BLaER1 treated with 17β-estradiol and CSF1 and Interleukin-3, amounts not matched to agents 10 nM and 100 nM (cell line): ENCODE measurements at regions not wholly inside any gene's neighbourhood (a gene's known extent, or its start where the extent isn't known, plus 50 kb on each side); places are given as distances from the start of the nearest gene placed in this dataset.
A peak's percentile ranks its signal among the peaks of the same experiment; 100 is the strongest.

Experiments
- H3K27ac ChIP-seq, 11 experiments: shearing (Covaris generic); formaldehyde crosslinking; 2 replicates each; pipeline ENCODE4 v1.8.1; 2022
- H3K27me3 ChIP-seq, 11 experiments: shearing (Covaris generic); formaldehyde crosslinking; 2 replicates each; pipeline ENCODE4 v1.8.1; 2022
- H3K36me3 ChIP-seq, 11 experiments: shearing (Covaris generic); formaldehyde crosslinking; 2 replicates each; pipeline ENCODE4 v1.8.1; 2022
- H3K4me1 ChIP-seq, 10 experiments: shearing (Covaris generic); formaldehyde crosslinking; 2 replicates each; pipeline ENCODE4 v1.8.1; 2022
- H3K4me2 ChIP-seq, 11 experiments: shearing (Covaris generic); formaldehyde crosslinking; 2 replicates each; pipeline ENCODE4 v1.8.1; 2022
- H3K4me3 ChIP-seq, 10 experiments: shearing (Covaris generic); formaldehyde crosslinking; 2 replicates each; pipeline ENCODE4 v1.8.1; 2022
- H3K9ac ChIP-seq, 11 experiments: shearing (Covaris generic); formaldehyde crosslinking; 2 replicates each; pipeline ENCODE4 v1.8.1; 2022
- H3K9me3 ChIP-seq, 11 experiments: shearing (Covaris generic); formaldehyde crosslinking; replicated peaks in 1 of 11; 2 replicates each; pipeline ENCODE4 v1.8.1; 2022
- H4K20me1 ChIP-seq, 11 experiments: shearing (Covaris generic); formaldehyde crosslinking; 2 replicates each; pipeline ENCODE4 v1.8.1; 2022
- Cebpa-rat ChIP-seq, 11 experiments: shearing (Covaris generic); IDR thresholded peaks; 2 replicates each; pipeline ENCODE4 v1.8.1; 2022

GRCh38 chr4:147195386-147195785 is 249.7 kb upstream of the TTC29 start:
- Histone ChIP-seq H3K36me3 (no peaks in the 10 kb centered on the region), H3K27ac (no peak overlapping the region), H3K4me2 (0 out of 22 replicates have a peak overlapping the region, but pooled peaks of 1 of the 11 experiments have one; percentile 2), H3K4me3 (no peak overlapping the region), H4K20me1 (no peaks in the 10 kb centered on the region), H3K27me3 (no peaks in the 10 kb centered on the region), H3K9me3 (no peaks in the 10 kb centered on the region), H3K4me1 (no peaks in the 10 kb centered on the region), H3K9ac (no peak overlapping the region)
- TF ChIP-seq Cebpa-rat (IDR thresholded peaks at IDR 0.05), result no peak

- Histone ChIP-seq H3K27ac (no peak overlapping the region), H3K27me3 (no peaks in the 10 kb centered on the region), H3K4me1 (no peaks in the 10 kb centered on the region), H3K4me2 (no peak overlapping the region), H3K9me3 (no peaks in the 10 kb centered on the region), H3K4me3 (no peak overlapping the region), H3K9ac (no peak overlapping the region), H3K36me3 (no peaks in the 10 kb centered on the region), H4K20me1 (no peaks in the 10 kb centered on the region)
- TF ChIP-seq Cebpa-rat (IDR thresholded peaks at IDR 0.05), result no peak
Measured at GRCh38 chr4:147198411-147199051, 252.9 kb upstream of the TTC29 start.

- Histone ChIP-seq H3K4me2 (no peak overlapping the region), H4K20me1 (no peaks in the 10 kb centered on the region), H3K27me3 (no peaks in the 10 kb centered on the region), H3K36me3 (no peaks in the 10 kb centered on the region), H3K4me3 (no peak overlapping the region), H3K4me1 (no peaks in the 10 kb centered on the region), H3K27ac (no peak overlapping the region), H3K9me3 (no peaks in the 10 kb centered on the region), H3K9ac (no peak overlapping the region)
- TF ChIP-seq Cebpa-rat (IDR thresholded peaks at IDR 0.05), result no peak
Measured at GRCh38 chr4:147201016-147201415, 255.4 kb upstream of the TTC29 start.

GRCh38 chr4:147206807-147207206 is 261.1 kb upstream of the TTC29 start:
- Histone ChIP-seq H3K27ac (no peak overlapping the region), H3K9me3 (no peaks in the 10 kb centered on the region), H3K4me2 (no peak overlapping the region), H3K27me3 (no peaks in the 10 kb centered on the region), H3K9ac (no peak overlapping the region), H3K4me1 (no peaks in the 10 kb centered on the region), H4K20me1 (no peaks in the 10 kb centered on the region), H3K36me3 (no peaks in the 10 kb centered on the region), H3K4me3 (no peak overlapping the region)
- TF ChIP-seq Cebpa-rat (IDR thresholded peaks at IDR 0.05), result no peak

- H3K27me3 ChIP-seq, result no peaks in the 10 kb centered on the region
- no peaks in the 10 kb centered on the region for H3K9me3 ChIP-seq
- H3K36me3 ChIP-seq, result no peaks in the 10 kb centered on the region
- H3K27ac ChIP-seq, result no peak overlapping the region
- H3K4me3 ChIP-seq, result no peak overlapping the region
- H3K4me1 ChIP-seq, result no peaks in the 10 kb centered on the region
- H3K9ac ChIP-seq, result no peak overlapping the region
- H4K20me1 ChIP-seq, result no peaks in the 10 kb centered on the region
- TF ChIP-seq Cebpa-rat (IDR thresholded peaks at IDR 0.05), result no peak
- no peak overlapping the region for H3K4me2 ChIP-seq
Measured at GRCh38 chr4:147207911-147208310, 262.2 kb upstream of the TTC29 start.

GRCh38 chr4:147217655-147218054 is 263.2 kb upstream of the EDNRA start:
- no peak overlapping the region for H3K9ac ChIP-seq
- no peaks in the 10 kb centered on the region for H4K20me1 ChIP-seq
- 0 out of 20 replicates have a peak, but pooled peaks cover 0 to 4% (median 0%) of the 10 kb centered on the region in 10 experiments for H3K4me1 ChIP-seq
- H3K9me3 ChIP-seq, result no peaks in the 10 kb centered on the region
- no peak overlapping the region for H3K4me3 ChIP-seq
- H3K27me3 ChIP-seq, result no peaks in the 10 kb centered on the region
- H3K27ac ChIP-seq, result no peak overlapping the region
- H3K36me3 ChIP-seq, result no peaks in the 10 kb centered on the region
- TF ChIP-seq Cebpa-rat (IDR thresholded peaks at IDR 0.05), result no peak
- H3K4me2 ChIP-seq, result no peak overlapping the region

GRCh38 chr4:147219145-147219544 is 261.8 kb upstream of the EDNRA start:
- 0 out of 20 replicates have a peak, but pooled peaks cover 0 to 4% (median 0%) of the 10 kb centered on the region in 10 experiments for H3K4me1 ChIP-seq
- H4K20me1 ChIP-seq, result no peaks in the 10 kb centered on the region
- H3K9me3 ChIP-seq, result no peaks in the 10 kb centered on the region
- TF ChIP-seq Cebpa-rat (IDR thresholded peaks at IDR 0.05), result no peak
- no peak overlapping the region for H3K4me3 ChIP-seq
- no peaks in the 10 kb centered on the region for H3K27me3 ChIP-seq
- H3K36me3 ChIP-seq, result no peaks in the 10 kb centered on the region
- no peak overlapping the region for H3K27ac ChIP-seq
- no peak overlapping the region for H3K4me2 ChIP-seq
- H3K9ac ChIP-seq, result no peak overlapping the region

GRCh38 chr4:147220833-147221232 is 260.1 kb upstream of the EDNRA start:
- 0 out of 20 replicates have a peak, but pooled peaks cover 0 to 4% (median 0%) of the 10 kb centered on the region in 10 experiments for H3K4me1 ChIP-seq
- no peaks in the 10 kb centered on the region for H3K36me3 ChIP-seq
- TF ChIP-seq Cebpa-rat (IDR thresholded peaks at IDR 0.05), result no peak
- no peaks in the 10 kb centered on the region for H3K27me3 ChIP-seq
- H3K9me3 ChIP-seq, result no peaks in the 10 kb centered on the region
- no peak overlapping the region for H3K4me2 ChIP-seq
- H3K4me3 ChIP-seq, result no peak overlapping the region
- no peaks in the 10 kb centered on the region for H4K20me1 ChIP-seq
- H3K9ac ChIP-seq, result no peak overlapping the region
- no peak overlapping the region for H3K27ac ChIP-seq

GRCh38 chr4:147222906-147223305 is 258.0 kb upstream of the EDNRA start:
- H3K36me3 ChIP-seq, result no peaks in the 10 kb centered on the region
- H3K4me1 ChIP-seq, result 0 out of 20 replicates have a peak, but pooled peaks cover 0 to 4% (median 0%) of the 10 kb centered on the region in 10 experiments
- H4K20me1 ChIP-seq, result no peaks in the 10 kb centered on the region
- no peak overlapping the region for H3K27ac ChIP-seq
- H3K4me2 ChIP-seq, result no peak overlapping the region
- no peaks in the 10 kb centered on the region for H3K9me3 ChIP-seq
- no peak for TF ChIP-seq Cebpa-rat (IDR thresholded peaks at IDR 0.05)
- no peak overlapping the region for H3K9ac ChIP-seq
- H3K27me3 ChIP-seq, result no peaks in the 10 kb centered on the region
- H3K4me3 ChIP-seq, result no peak overlapping the region

GRCh38 chr4:147223576-147223975 is 257.3 kb upstream of the EDNRA start:
- Histone ChIP-seq H3K4me1 (0 out of 20 replicates have a peak, but pooled peaks cover 0 to 4% (median 0%) of the 10 kb centered on the region in 10 experiments), H3K36me3 (no peaks in the 10 kb centered on the region), H3K4me2 (no peak overlapping the region), H3K27me3 (no peaks in the 10 kb centered on the region), H3K9ac (no peak overlapping the region), H3K4me3 (no peak overlapping the region), H3K27ac (no peak overlapping the region), H4K20me1 (no peaks in the 10 kb centered on the region), H3K9me3 (no peaks in the 10 kb centered on the region)
- no peak for TF ChIP-seq Cebpa-rat (IDR thresholded peaks at IDR 0.05)
